Progenitor cell of endocrine pancreas (in vitro differentiated cells): ENCODE measurements at regions not wholly inside any gene's neighbourhood (a gene's known extent, or its start where the extent isn't known, plus 50 kb on each side); places are given as distances from the start of the nearest gene placed in this dataset.

Source experiments
- DNase-seq: peaks from one replicate; pipeline ENCODE4 v3.0.0; 2021; ENCODE audit warnings: low spot score; ENCODE audit not compliant: unreplicated experiment
- H3K27ac Mint-ChIP-seq: 2 replicates; pipeline ENCODE4 v1.8.0; 2021; ENCODE audit warnings: mild to moderate bottlenecking, moderate library complexity, mixed read lengths
- H3K27me3 Mint-ChIP-seq: 2 replicates; pipeline ENCODE4 v1.8.0; 2021; ENCODE audit warnings: mixed read lengths
- H3K36me3 Mint-ChIP-seq: 2 replicates; pipeline ENCODE4 v1.8.0; 2022; ENCODE audit warnings: mixed read lengths; ENCODE audit not compliant: insufficient read depth
- H3K4me1 Mint-ChIP-seq: 2 replicates; pipeline ENCODE4 v1.8.0; 2021; ENCODE audit warnings: low read depth, mixed read lengths
- H3K4me3 Mint-ChIP-seq: 2 replicates; pipeline ENCODE4 v1.8.0; 2021; ENCODE audit warnings: low read depth, mild to moderate bottlenecking, moderate library complexity, mixed read lengths
- H3K9me3 Mint-ChIP-seq: 2 replicates; pipeline ENCODE4 v1.8.0; 2021; ENCODE audit warnings: low read depth, mixed read lengths
- CTCF ChIP-seq: fragments of 200-600 bp; sonication (generic); IDR thresholded peaks from one replicate; pipeline ENCODE4 v1.5.0; 2021; ENCODE audit warnings: antibody characterized with exemption, mild to moderate bottlenecking; ENCODE audit not compliant: unreplicated experiment

DNA sequence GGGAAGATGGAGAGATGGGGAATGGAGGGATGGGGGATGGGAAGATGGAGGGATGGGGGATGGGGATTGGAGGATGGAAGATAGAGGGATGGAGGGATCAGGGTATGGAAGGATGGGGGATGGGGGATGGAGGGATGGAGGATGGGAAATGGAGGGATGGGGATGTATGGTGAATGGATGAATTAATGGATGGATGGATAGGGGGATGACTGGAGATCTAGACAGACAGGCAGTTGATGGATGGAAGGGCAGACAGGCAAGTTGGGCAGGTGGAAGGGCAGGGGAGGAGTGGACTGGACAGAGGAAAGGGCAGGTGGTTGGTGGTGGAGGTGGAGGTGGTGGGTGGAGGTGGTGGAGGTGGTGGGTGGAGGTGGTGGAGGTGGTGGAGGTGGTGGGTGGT, 167.2 kb downstream of the C9orf50 start:
- Mint-ChIP-seq H3K27ac (no peak overlapping the region), H3K4me1 (peaks cover 7% of the 10 kb centered on the region), H3K36me3 (no peaks in the 10 kb centered on the region), H3K4me3 (no peak overlapping the region), H3K27me3 (peaks cover 9% of the 10 kb centered on the region), H3K9me3 (no peaks in the 10 kb centered on the region)
- no peak for TF ChIP-seq CTCF
- no peak for DNase-seq

DNA sequence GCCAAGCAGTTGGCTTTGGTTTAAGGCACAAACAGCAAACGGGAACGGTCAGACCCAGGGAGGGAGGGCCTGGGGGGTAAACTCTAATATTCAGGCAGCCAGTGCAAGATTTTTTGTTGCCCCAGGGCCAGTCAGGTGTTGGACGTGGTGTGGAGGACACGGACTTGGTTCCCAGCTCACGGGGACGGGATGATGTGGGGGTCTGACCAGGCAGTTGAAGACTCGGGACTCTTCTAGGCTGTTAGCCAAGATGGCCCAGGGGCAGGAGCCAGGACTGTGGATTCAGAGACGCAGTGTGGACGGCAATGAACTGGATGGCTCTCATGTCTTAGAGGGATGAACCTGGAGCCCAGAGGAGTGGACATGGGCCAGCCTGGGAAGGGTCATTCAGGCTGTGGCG, 169.2 kb downstream of the C9orf50 start:
- H3K4me1 Mint-ChIP-seq = peaks cover 3% of the 10 kb centered on the region
- peaks cover 9% of the 10 kb centered on the region for H3K27me3 Mint-ChIP-seq
- H3K9me3 Mint-ChIP-seq = no peaks in the 10 kb centered on the region
- H3K4me3 Mint-ChIP-seq = no peak overlapping the region
- no peaks in the 10 kb centered on the region for H3K36me3 Mint-ChIP-seq
- H3K27ac Mint-ChIP-seq = peak overlapping the region; percentile 59
- DNase-seq = no peak
- no peak for TF ChIP-seq CTCF

DNA sequence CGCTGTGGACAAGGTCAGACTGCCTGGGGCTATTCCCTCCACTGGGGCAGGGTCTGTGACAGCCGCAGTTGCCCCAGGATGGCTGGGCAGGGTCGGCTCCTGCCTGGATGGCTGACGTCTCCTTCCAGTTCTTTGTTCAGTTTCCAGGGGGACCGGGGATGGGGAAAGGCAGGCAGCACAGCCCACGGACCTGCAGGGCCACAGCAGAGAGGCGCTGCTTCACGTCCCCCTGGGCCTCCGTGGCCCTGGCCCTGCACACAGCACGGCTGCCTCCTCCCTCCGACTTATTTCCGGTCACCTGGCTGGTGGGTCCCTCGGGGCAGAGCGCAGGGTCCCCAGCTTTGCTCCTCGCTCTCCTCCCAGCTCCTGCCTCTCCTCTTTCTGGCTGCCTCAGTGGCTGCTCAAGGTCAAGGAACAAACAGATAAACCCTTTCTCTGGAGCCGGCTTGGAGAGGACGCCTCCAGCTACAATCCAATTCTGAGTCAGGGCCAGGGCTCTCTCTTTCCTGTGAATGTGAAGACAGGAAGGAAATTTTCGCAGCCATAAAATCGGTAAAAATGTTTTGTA, 169.7 kb downstream of the C9orf50 start:
- H3K9me3 Mint-ChIP-seq = no peaks in the 10 kb centered on the region
- DNase-seq = no peak
- H3K27ac Mint-ChIP-seq = peak overlapping the region; percentile 59
- H3K4me3 Mint-ChIP-seq = no peak overlapping the region
- peaks cover 3% of the 10 kb centered on the region for H3K4me1 Mint-ChIP-seq
- peaks cover 9% of the 10 kb centered on the region for H3K27me3 Mint-ChIP-seq
- no peak for TF ChIP-seq CTCF
- no peaks in the 10 kb centered on the region for H3K36me3 Mint-ChIP-seq

GRCh38 chr9:129449066-129449465, 171.8 kb downstream of the C9orf50 start:
- peaks cover 7% of the 10 kb centered on the region for H3K27me3 Mint-ChIP-seq
- peaks cover 3% of the 10 kb centered on the region for H3K4me1 Mint-ChIP-seq
- DNase-seq = no peak
- H3K27ac Mint-ChIP-seq = no peak overlapping the region
- H3K9me3 Mint-ChIP-seq = no peaks in the 10 kb centered on the region
- H3K4me3 Mint-ChIP-seq = no peak overlapping the region
- no peaks in the 10 kb centered on the region for H3K36me3 Mint-ChIP-seq
- TF ChIP-seq CTCF = no peak

GRCh38 chr9:129446828-129447550, 173.9 kb downstream of the C9orf50 start:
- Mint-ChIP-seq H3K9me3 (no peaks in the 10 kb centered on the region), H3K27ac (no peak overlapping the region), H3K27me3 (peaks cover 5% of the 10 kb centered on the region), H3K36me3 (no peaks in the 10 kb centered on the region), H3K4me1 (peaks cover 16% of the 10 kb centered on the region), H3K4me3 (no peak overlapping the region)
- TF ChIP-seq CTCF = no peak
- no peak for DNase-seq
